Astrocyte (in vitro differentiated cells and primary cell): ENCODE measurements at regions not wholly inside any gene's neighbourhood (a gene's known extent, or its start where the extent isn't known, plus 50 kb on each side); places are given as distances from the start of the nearest gene placed in this dataset.

Experiments used
- CTCF ChIP-seq: IDR thresholded peaks from 2 replicates; pipeline ENCODE4 v1.5.1; 2011; ENCODE audit warnings: low read depth, mild to moderate bottlenecking, inconsistent platforms, low read length, moderate library complexity; ENCODE audit not compliant: insufficient read depth
- EZH2 ChIP-seq: IDR thresholded peaks from 2 replicates; pipeline ENCODE4 v1.6.1; 2012; ENCODE audit warnings: mild to moderate bottlenecking, low read length, inconsistent platforms; ENCODE audit not compliant: insufficient read depth

GRCh38 chr1:117286145-117286544, 75.4 kb upstream of the VTCN1 start:
- TF ChIP-seq CTCF (no peak), EZH2 (no peak)
